Esophagus muscularis mucosa (tissue), 4 donors: ENCODE measurements at regions not wholly inside any gene's neighbourhood (a gene's known extent, or its start where the extent isn't known, plus 50 kb on each side); places are given as distances from the start of the nearest gene placed in this dataset.
"Not testable (repeated sequence)": the region's sequence is repeated elsewhere in the genome, so short reads cannot be mapped to it uniquely, and the experiment has no call there.

Experiments used
- DNase-seq: peaks from one replicate; pipeline ENCODE4 v3.0.0-alpha.2; 2017; ENCODE audit errors: extremely low spot score
- H3K27ac ChIP-seq, 4 donors: fragments of 200-600 bp; sonication (generic); replicated peaks in 1 of 4; 1 replicate in 3 of 4; 2 replicates in 1 of 4; pipeline ENCODE4 v1.5.1; 2016 to 2019; ENCODE audit warnings: mild to moderate bottlenecking in 1 of 4
- H3K27me3 ChIP-seq, 4 donors: fragments of 200-600 bp; sonication (generic); one replicate each; pipeline versions ENCODE4 v1.5.1 to v1.6.0; 2016 to 2019
- H3K36me3 ChIP-seq, 4 donors: fragments of 200-600 bp; sonication (generic); one replicate each; pipeline ENCODE4 v1.5.1; 2016 to 2019
- H3K4me1 ChIP-seq, 4 donors: fragments of 200-600 bp; sonication (generic); one replicate each; pipeline ENCODE4 v1.5.1; 2016 to 2019
- H3K4me3 ChIP-seq, 4 donors: fragments of 200-600 bp; sonication (generic); 1 replicate in 2 of 4; 2 replicates in 2 of 4; pipeline ENCODE4 v1.5.1; 2016 to 2019; ENCODE audit warnings: mild to moderate bottlenecking in 4 of 4, moderate library complexity in 1 of 4
- H3K9me3 ChIP-seq, 4 donors: fragments of 200-600 bp; sonication (generic); 1 replicate in 3 of 4; 2 replicates in 1 of 4; pipeline ENCODE4 v1.5.1; 2016 to 2019
- EP300 ChIP-seq: sonication (generic); formaldehyde crosslinking; IDR thresholded peaks from one replicate; pipeline ENCODE4 v1.6.1; 2017; ENCODE audit warnings: antibody characterized with exemption
- POLR2A ChIP-seq: fragments of 450-650 bp; IDR thresholded peaks from one replicate; pipeline ENCODE4 v1.6.1; 2017; ENCODE audit warnings: antibody characterized with exemption, moderate library complexity, mild to moderate bottlenecking, low read depth
- POLR2AphosphoS5 ChIP-seq, 2 donors: sonication (generic); formaldehyde crosslinking; IDR thresholded peaks; one replicate each; pipeline ENCODE4 v1.6.1; 2017; ENCODE audit warnings: antibody characterized with exemption in 2 of 2
- WGBS: methylation state at CpG from one replicate; pipeline ENCODE4 v1.1.5; 2018; 5-methylcytosine and 5-hydroxymethylcytosine counted together
- intact Hi-C: fragments of 100-400 bp; cut with DNase I; formaldehyde crosslinking; loops from one replicate; pipeline ENCODE4 v1.15.1; 2023
- TF ChIP-seq, protein P1 (sequence below), 3 experiments: fragments of 200-600 bp in 2 of 3; fragments of 450-650 bp in 1 of 3; sonication (generic) in 2 of 3; IDR thresholded peaks; one replicate each; pipeline ENCODE4 v1.5.1; 2017 to 2019; ENCODE audit warnings: antibody characterized with exemption in 3 of 3, mild to moderate bottlenecking in 2 of 3, moderate library complexity in 1 of 3

DNA sequence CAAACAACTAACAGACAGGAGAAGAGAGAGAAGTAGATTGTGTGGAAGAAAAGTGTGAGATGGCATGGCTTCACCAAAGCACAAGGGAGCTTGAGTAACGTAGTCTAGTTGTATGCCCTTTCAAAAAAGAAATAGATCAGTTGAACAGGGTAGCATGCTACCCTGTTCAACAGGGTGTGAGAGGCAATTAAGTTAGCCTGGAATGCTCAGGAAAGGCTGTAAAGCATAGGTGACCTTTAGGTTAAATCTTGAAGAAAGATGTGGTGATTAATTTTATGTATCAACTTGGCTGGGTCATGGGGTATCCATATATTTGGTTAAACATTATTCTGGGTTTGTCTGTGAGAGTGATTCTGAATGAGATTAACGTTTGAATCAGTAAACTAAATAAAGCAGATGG is 61.8 kb upstream of the ZC3H15 start:
- TF ChIP-seq EP300 = no peak
- TF ChIP-seq POLR2AphosphoS5 (IDR thresholded peaks at IDR 0.05) = no peak
- TF ChIP-seq POLR2A = no peak
- TF ChIP-seq, protein P1, sequence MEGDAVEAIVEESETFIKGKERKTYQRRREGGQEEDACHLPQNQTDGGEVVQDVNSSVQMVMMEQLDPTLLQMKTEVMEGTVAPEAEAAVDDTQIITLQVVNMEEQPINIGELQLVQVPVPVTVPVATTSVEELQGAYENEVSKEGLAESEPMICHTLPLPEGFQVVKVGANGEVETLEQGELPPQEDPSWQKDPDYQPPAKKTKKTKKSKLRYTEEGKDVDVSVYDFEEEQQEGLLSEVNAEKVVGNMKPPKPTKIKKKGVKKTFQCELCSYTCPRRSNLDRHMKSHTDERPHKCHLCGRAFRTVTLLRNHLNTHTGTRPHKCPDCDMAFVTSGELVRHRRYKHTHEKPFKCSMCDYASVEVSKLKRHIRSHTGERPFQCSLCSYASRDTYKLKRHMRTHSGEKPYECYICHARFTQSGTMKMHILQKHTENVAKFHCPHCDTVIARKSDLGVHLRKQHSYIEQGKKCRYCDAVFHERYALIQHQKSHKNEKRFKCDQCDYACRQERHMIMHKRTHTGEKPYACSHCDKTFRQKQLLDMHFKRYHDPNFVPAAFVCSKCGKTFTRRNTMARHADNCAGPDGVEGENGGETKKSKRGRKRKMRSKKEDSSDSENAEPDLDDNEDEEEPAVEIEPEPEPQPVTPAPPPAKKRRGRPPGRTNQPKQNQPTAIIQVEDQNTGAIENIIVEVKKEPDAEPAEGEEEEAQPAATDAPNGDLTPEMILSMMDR (IDR thresholded peaks at IDR 0.05) = no peak
- intact Hi-C loops = no loop called here
- DNase-seq = no peak
- peaks cover 7 to 12% (median 11%) of the 10 kb centered on the region in 4 donors for H3K4me1 ChIP-seq
- no peaks in the 10 kb centered on the region for H3K27me3 ChIP-seq
- no peaks in the 10 kb centered on the region for H3K36me3 ChIP-seq
- H3K9me3 ChIP-seq = no peaks in the 10 kb centered on the region
- no peak overlapping the region for H3K27ac ChIP-seq
- 47% methylated on average over 2 of the region's 2 CpGs for WGBS
- H3K4me3 ChIP-seq = no peak overlapping the region

DNA sequence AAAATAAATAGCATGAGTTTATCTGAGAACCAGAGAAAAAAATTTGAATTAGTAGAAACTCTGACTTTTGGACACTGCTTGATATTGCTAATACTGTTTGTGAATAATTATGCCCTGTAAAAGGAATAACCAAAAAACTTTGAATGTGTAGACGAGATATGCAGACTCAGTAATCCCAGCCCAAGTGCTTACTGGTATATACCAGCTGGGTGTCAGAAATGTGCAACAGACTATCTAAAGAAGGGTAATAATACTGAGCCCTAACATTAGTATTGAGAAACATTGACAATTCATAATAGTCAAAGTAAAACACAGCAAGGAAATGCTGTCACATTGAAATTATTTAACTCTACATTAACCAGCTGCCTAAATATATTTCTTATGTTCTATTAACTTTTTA is 60.5 kb upstream of the ZC3H15 start:
- Histone ChIP-seq H3K4me3 (no peak overlapping the region), H3K9me3 (no peaks in the 10 kb centered on the region), H3K36me3 (no peaks in the 10 kb centered on the region), H3K27ac (no peak overlapping the region), H3K27me3 (no peaks in the 10 kb centered on the region), H3K4me1 (peaks cover 7 to 12% (median 11%) of the 10 kb centered on the region in 4 donors)
- intact Hi-C loops = no loop called here
- WGBS = 52% methylated on average over 1 of the region's 1 CpG
- no peak for DNase-seq
- no peak for TF ChIP-seq POLR2A
- TF ChIP-seq, protein P1 (IDR thresholded peaks at IDR 0.05) = no peak
- no peak for TF ChIP-seq POLR2AphosphoS5 (IDR thresholded peaks at IDR 0.05)
- no peak for TF ChIP-seq EP300

DNA sequence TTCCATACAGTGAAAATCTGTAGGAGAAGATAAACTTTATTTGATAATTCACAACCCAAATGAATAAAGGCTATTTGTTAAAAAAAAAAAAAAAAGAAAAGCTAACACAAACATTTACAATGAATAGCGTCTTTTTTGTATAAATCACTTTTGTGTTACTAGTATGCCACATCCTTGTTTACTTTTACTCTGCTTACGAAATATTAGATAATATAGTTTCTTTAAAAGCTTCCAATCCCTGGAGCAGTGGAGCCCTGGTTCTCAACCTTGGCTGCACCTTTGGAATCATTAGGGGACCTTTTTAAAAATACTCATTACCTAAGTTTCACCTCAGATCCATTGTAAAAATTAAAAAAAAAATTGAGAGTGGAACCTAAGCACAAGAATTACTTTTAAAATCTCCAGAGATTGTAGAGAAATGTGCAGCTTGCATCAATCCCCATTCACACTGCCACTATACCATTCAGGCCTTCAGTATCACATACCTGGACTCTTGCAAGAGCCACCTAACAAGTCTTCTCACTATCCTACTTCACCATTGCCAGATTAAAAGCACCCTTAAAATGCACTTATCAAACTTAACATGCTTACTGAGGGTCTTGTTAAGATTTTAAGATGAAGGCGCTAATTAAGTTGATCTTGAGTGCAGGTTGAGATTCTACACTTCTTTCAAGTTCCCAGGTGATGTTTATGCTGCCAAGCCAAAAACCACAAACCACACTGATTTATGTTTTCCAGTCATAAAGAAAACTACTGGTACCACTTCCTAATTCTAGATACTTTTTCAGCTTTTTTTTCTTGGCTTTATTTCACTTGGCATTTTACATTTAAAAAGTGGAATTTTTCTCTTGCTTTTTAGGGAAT is 59.7 kb upstream of the ZC3H15 start:
- intact Hi-C loops = no loop called here
- 73% methylated on average over 3 of the region's 3 CpGs for WGBS
- no peak overlapping the region for H3K4me3 ChIP-seq

DNA sequence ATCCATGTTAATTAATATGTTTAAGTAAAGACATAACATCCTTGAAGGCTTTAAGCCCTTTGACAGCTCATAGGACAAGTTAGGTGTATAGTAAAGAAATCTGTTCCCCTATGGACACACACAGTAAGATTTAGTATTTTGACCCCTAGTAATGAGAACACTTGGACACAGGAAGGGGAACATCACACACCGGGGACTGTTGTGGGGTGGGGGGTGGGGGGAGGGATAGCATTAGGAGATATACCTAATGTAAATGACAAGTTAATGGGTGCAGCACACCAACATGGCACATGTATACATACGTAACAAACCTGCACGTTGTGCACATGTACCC is 59.1 kb upstream of the ZC3H15 start:
- H3K4me3 ChIP-seq, H3K36me3 ChIP-seq, DNase-seq, intact Hi-C loops, H3K27me3 ChIP-seq, H3K9me3 ChIP-seq, H3K4me1 ChIP-seq, H3K27ac ChIP-seq: not testable (repeated sequence)
- WGBS = 63% methylated on average over 3 of the region's 3 CpGs

More for the DNA sequence above, 59.7 kb upstream of the ZC3H15 start:
- Histone ChIP-seq H3K4me1 (peaks cover 7 to 11% (median 10%) of the 10 kb centered on the region in 4 donors), H3K27ac (no peak overlapping the region), H3K9me3 (no peaks in the 10 kb centered on the region), H3K27me3 (no peaks in the 10 kb centered on the region), H3K36me3 (no peaks in the 10 kb centered on the region)
- no peak for TF ChIP-seq POLR2A
- TF ChIP-seq, protein P1 (IDR thresholded peaks at IDR 0.05) = no peak
- TF ChIP-seq POLR2AphosphoS5 (IDR thresholded peaks at IDR 0.05) = no peak
- no peak for TF ChIP-seq EP300
- DNase-seq = no peak

DNA sequence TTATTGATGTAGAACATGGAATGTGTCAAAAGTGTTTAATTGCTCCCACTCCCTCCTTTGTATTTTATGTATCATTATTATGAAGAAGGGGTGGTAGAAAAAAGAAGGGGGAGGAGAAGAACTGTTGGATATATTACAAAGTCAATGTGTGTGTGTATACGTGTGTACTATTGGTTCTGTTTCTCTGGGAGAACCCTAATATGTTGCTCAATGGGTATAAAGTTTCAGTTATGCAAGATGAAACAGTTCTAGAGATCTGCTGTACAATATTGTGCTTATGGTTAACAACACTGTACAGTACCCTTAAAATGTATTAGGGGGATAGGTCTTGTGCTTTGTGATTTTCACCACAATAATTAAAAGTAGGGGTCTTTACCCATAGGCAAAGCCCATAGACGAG is 58.1 kb upstream of the ZC3H15 start:
- WGBS = 90% methylated on average over 2 of the region's 2 CpGs
- no peaks in the 10 kb centered on the region for H3K4me1 ChIP-seq
- H3K27me3 ChIP-seq = no peaks in the 10 kb centered on the region
- no peaks in the 10 kb centered on the region for H3K9me3 ChIP-seq
- intact Hi-C loops = no loop called here
- peaks cover 0 to 1% (median 0%) of the 10 kb centered on the region in 4 donors for H3K36me3 ChIP-seq
- no peak overlapping the region for H3K27ac ChIP-seq
- TF ChIP-seq, protein P1 (IDR thresholded peaks at IDR 0.05) = no peak
- no peak for TF ChIP-seq POLR2A
- no peak for TF ChIP-seq POLR2AphosphoS5 (IDR thresholded peaks at IDR 0.05)
- no peak for TF ChIP-seq EP300
- no peak for DNase-seq
- no peak overlapping the region for H3K4me3 ChIP-seq
